ENCODE measurements at regions not wholly inside any gene's neighbourhood (a gene's known extent, or its start where the extent isn't known, plus 50 kb on each side); places are given as distances from the start of the nearest gene placed in this dataset.

GRCh38 chr7:142689439-142690120 lies 59.7 kb upstream of the PRSS1 start:
- TF ChIP-seq IRF2 (CRISPR knock-in tag; IDR thresholded peaks at IDR 0.05; ENCODE audit: borderline replicate concordance, low read depth) (no peak), NR3C1 (CRISPR knock-in tag; conservative IDR thresholded peaks at IDR 0.05; ENCODE audit: low read depth) (no peak), ERG (CRISPR knock-in tag; IDR thresholded peaks at IDR 0.05) (no peak), TEAD1 (CRISPR knock-in tag; IDR thresholded peaks at IDR 0.05) (no peak), IRF1 (CRISPR knock-in tag; IDR thresholded peaks at IDR 0.05) (no peak), KAT7 (CRISPR knock-in tag; IDR thresholded peaks at IDR 0.05; ENCODE audit: borderline replicate concordance) (no peak), GABPB1 (CRISPR knock-in tag; IDR thresholded peaks at IDR 0.05) (no peak), MAX (CRISPR knock-in tag; IDR thresholded peaks at IDR 0.05) (no peak), CTCF (IDR thresholded peaks at IDR 0.05) (no peak), ATF2 (CRISPR knock-in tag; IDR thresholded peaks at IDR 0.05; ENCODE audit: borderline replicate concordance, low read depth) (no peak), ARID4B (CRISPR knock-in tag; IDR thresholded peaks at IDR 0.05; ENCODE audit: borderline replicate concordance) (no peak), E2F1 (CRISPR knock-in tag; IDR thresholded peaks at IDR 0.05) (no peak), NFYB (CRISPR knock-in tag; conservative IDR thresholded peaks at IDR 0.05; ENCODE audit: low read depth) (no peak), STAT6 (CRISPR knock-in tag; conservative IDR thresholded peaks at IDR 0.05; ENCODE audit: low read depth) (no peak), ZNF232 (CRISPR knock-in tag; IDR thresholded peaks at IDR 0.05) (no peak), E2F4 (CRISPR knock-in tag; IDR thresholded peaks at IDR 0.05; ENCODE audit: borderline replicate concordance, low read depth) (no peak)
- H3K9me3 Mint-ChIP-seq = peaks cover 9% of the 10 kb centered on the region
- H3K27me3 Mint-ChIP-seq (ENCODE audit: low read depth) = no peaks in the 10 kb centered on the region
- no peak overlapping the region for H3K4me3 Mint-ChIP-seq
- no peak overlapping the region for H3K27ac Mint-ChIP-seq
- DNase-seq (ENCODE audit: low spot score) (no peak), ATAC-seq (no peak)
- peaks cover 8% of the 10 kb centered on the region; the same call in 1 of the 2 replicates for H3K36me3 Mint-ChIP-seq
- ChIA-PET CTCF (interaction anchor here (2.5 kb wide), 1 partner anchor 94 kb away, joined by 20 read pairs; no protein-coding TSS in a partner anchor), POLR2A (no interaction called here)
- H3K4me1 Mint-ChIP-seq = peaks cover 11% of the 10 kb centered on the region
